NT2/D1 (cell line): ENCODE measurements at regions not wholly inside any gene's neighbourhood (a gene's known extent, or its start where the extent isn't known, plus 50 kb on each side); places are given as distances from the start of the nearest gene placed in this dataset.
"Not testable (repeated sequence)": the region's sequence is repeated elsewhere in the genome, so short reads cannot be mapped to it uniquely, and the experiment has no call there.

ENCODE experiments used
- SUZ12 ChIP-seq: IDR thresholded peaks from 2 replicates; pipeline ENCODE4 v1.6.1; 2011; ENCODE audit not compliant: insufficient read length, insufficient read depth; ENCODE audit errors: extremely low read depth
- YY1 ChIP-seq: IDR thresholded peaks from 2 replicates; pipeline ENCODE4 v1.6.1; 2011; ENCODE audit not compliant: insufficient read length, insufficient read depth
- ZNF274 ChIP-seq: IDR thresholded peaks from 2 replicates; pipeline ENCODE4 v1.6.1; 2011; ENCODE audit warnings: mild to moderate bottlenecking, low read depth, low read length

DNA sequence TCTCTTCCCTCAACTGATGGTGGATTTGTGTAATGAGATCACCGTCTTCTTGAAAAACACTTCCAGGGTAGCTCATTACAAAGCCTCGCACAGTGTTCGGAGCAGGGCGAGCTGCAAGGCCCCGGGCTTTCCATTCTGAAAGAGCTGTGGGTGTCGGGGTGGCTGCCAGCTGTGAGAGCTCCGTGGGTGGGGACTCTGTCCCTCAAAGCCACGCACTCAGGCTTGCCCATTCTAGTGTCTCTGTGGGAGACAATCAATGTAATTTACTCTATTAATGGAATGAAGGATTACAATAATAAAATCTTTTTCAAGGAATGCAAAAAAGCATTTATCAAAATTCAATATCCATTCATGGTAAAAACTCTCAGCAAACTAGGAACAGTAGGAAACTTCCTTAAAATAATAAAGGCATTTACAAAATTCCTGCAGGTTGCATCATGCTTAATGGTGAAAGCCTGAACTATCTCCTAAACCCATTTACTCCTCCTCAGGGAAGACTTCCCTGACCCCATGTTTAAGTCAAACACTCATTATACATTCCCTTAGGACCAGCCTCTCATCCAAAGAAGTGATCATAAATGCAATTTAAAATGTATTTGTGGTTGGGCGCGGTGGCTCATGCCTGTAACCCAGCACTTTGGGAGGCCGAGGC lies 224.5 kb upstream of the PLGLB1 start:
- not testable (repeated sequence) for TF ChIP-seq ZNF274, YY1, SUZ12
